Thyroid gland (tissue), 4 donors: ENCODE measurements at regions not wholly inside any gene's neighbourhood (a gene's known extent, or its start where the extent isn't known, plus 50 kb on each side); places are given as distances from the start of the nearest gene placed in this dataset.

Experiments
- DNase-seq, 2 donors: peaks; one replicate each; pipeline ENCODE4 v3.0.0-alpha.2; 2019
- H3K27ac ChIP-seq, 3 donors: fragments of 200-600 bp; sonication (generic); 1 replicate in 2 of 3; 2 replicates in 1 of 3; pipeline ENCODE4 v1.5.1; 2016 to 2019; ENCODE audit warnings: mild to moderate bottlenecking in 1 of 3, moderate library complexity in 1 of 3
- H3K27me3 ChIP-seq: fragments of 200-600 bp; sonication (generic); one replicate; pipeline ENCODE4 v1.5.1; 2019
- H3K36me3 ChIP-seq, 2 donors: fragments of 200-600 bp; sonication (generic); one replicate each; pipeline ENCODE4 v1.5.1; 2016 to 2019
- H3K4me1 ChIP-seq, 2 donors: fragments of 200-600 bp; sonication (generic); one replicate each; pipeline ENCODE4 v1.5.1; 2017 to 2019
- H3K4me3 ChIP-seq, 3 donors: fragments of 200-600 bp; sonication (generic); replicated peaks in 1 of 3; 1 replicate in 2 of 3; 2 replicates in 1 of 3; pipeline ENCODE4 v1.5.1; 2016; ENCODE audit warnings: mild to moderate bottlenecking in 1 of 3
- H3K9me3 ChIP-seq: fragments of 200-600 bp; sonication (generic); one replicate; pipeline ENCODE4 v1.5.1; 2017
- POLR2A ChIP-seq, 2 donors: fragments of 450-650 bp; IDR thresholded peaks; one replicate each; pipeline ENCODE4 v1.6.1; 2017; ENCODE audit warnings: antibody characterized with exemption in 2 of 2, mild to moderate bottlenecking in 2 of 2, moderate library complexity in 1 of 2
- WGBS, 2 donors: methylation state at CpG; one replicate each; pipeline ENCODE4 v1.1.5; 2017; 5-methylcytosine and 5-hydroxymethylcytosine counted together
- intact Hi-C: fragments of 100-400 bp; cut with DNase I; formaldehyde crosslinking; loops from one replicate; pipeline ENCODE4 v1.15.1; 2023
- TF ChIP-seq, protein P1 (sequence below), 6 experiments: fragments of 200-600 bp in 3 of 6; fragments of 450-650 bp in 3 of 6; sonication (generic) in 3 of 6; IDR thresholded peaks; one replicate each; pipeline ENCODE4 v1.5.1; 2016 to 2019; ENCODE audit warnings: antibody characterized with exemption in 6 of 6, mild to moderate bottlenecking in 2 of 6, inconsistent platforms in 1 of 6, moderate library complexity in 1 of 6

DNA sequence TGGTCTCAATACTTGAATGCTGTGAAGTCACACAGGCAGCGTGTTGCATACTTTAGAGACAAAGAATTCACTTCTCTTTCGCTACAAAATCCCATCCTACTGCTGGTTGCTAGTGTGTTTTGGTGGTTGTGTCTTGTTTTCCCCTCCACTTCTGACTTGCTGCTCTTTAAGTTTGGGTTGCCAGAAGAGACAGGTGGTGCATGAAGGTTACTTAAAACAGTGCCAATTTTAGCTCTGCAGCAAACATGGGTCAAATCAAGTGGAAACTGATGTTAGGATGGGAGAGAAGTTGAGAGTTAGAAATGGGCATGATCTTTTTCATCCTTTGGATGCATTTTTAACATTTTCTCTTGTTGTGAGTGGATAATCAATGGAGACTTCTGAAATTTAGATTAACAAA lies 136.2 kb upstream of the KCNH7 start:
- no peaks in the 10 kb centered on the region for H3K9me3 ChIP-seq
- intact Hi-C loops, result no loop called here
- no peak for TF ChIP-seq POLR2A (IDR thresholded peaks at IDR 0.05)
- TF ChIP-seq, protein P1, sequence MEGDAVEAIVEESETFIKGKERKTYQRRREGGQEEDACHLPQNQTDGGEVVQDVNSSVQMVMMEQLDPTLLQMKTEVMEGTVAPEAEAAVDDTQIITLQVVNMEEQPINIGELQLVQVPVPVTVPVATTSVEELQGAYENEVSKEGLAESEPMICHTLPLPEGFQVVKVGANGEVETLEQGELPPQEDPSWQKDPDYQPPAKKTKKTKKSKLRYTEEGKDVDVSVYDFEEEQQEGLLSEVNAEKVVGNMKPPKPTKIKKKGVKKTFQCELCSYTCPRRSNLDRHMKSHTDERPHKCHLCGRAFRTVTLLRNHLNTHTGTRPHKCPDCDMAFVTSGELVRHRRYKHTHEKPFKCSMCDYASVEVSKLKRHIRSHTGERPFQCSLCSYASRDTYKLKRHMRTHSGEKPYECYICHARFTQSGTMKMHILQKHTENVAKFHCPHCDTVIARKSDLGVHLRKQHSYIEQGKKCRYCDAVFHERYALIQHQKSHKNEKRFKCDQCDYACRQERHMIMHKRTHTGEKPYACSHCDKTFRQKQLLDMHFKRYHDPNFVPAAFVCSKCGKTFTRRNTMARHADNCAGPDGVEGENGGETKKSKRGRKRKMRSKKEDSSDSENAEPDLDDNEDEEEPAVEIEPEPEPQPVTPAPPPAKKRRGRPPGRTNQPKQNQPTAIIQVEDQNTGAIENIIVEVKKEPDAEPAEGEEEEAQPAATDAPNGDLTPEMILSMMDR (IDR thresholded peaks at IDR 0.05), result no peak

DNA sequence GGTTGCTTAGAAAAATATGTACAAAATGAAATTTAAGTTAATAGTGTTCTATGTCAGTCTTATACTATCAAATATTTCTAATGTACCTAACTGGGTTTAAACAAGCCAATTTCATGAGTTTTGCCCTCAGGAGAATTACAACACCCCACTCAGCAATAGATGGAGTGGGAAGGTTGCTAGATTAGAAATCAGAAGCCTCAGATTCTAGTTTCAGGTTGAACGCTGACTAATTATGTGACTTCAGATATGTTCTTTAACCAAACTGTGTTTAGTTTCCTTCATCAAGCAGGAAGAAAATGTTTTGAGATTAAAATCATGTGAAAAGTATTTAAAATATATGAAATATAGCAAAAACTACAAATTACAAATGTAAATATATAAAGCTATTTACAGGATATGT lies 133.8 kb upstream of the KCNH7 start:
- TF ChIP-seq, protein P1 (IDR thresholded peaks at IDR 0.05), result no peak
- no peak for TF ChIP-seq POLR2A (IDR thresholded peaks at IDR 0.05)
- intact Hi-C loops, result no loop called here
- H3K36me3 ChIP-seq, result no peaks in the 10 kb centered on the region
- no peaks in the 10 kb centered on the region for H3K9me3 ChIP-seq
- no peak overlapping the region for H3K4me3 ChIP-seq
- no peaks in the 10 kb centered on the region for H3K27me3 ChIP-seq
- DNase-seq, result no peak
- WGBS, 2 donors, result 89 to 96% methylated on average over 1 of the region's 1 CpG
- no peak overlapping the region for H3K27ac ChIP-seq
- H3K4me1 ChIP-seq, result no peaks in the 10 kb centered on the region

More for the DNA sequence above, 136.2 kb upstream of the KCNH7 start:
- 85 to 88% methylated on average over 2 of the region's 2 CpGs for WGBS, 2 donors
- H3K36me3 ChIP-seq, result no peaks in the 10 kb centered on the region
- H3K27me3 ChIP-seq, result no peaks in the 10 kb centered on the region
- no peaks in the 10 kb centered on the region for H3K4me1 ChIP-seq
- no peak overlapping the region for H3K27ac ChIP-seq
- no peak for DNase-seq
- no peak overlapping the region for H3K4me3 ChIP-seq

DNA sequence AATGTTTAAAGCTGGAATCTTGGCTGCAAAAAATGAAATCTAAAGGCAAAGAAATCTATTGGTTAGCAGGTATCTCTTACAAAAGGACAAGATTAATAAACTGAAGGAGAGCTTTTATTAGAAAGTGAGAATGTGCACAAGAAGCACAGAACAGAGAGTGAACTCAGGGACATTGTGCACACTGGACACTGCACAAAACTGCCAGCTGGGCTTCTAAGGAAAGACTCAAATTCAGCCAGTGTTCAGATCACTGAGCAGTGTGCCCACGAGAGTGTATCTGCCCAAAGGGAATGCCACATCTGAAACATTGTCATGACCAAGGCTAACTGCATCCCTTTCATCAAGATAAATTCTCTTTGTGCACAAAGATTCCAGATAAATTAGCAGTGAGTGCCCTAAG lies 129.7 kb upstream of the KCNH7 start:
- H3K27me3 ChIP-seq, result no peaks in the 10 kb centered on the region
- no peak for TF ChIP-seq POLR2A (IDR thresholded peaks at IDR 0.05)
- H3K4me3 ChIP-seq, result no peak overlapping the region
- intact Hi-C loops, result no loop called here
- 12 to 43% methylated on average over 1 of the region's 1 CpG for WGBS, 2 donors
- H3K36me3 ChIP-seq, result no peaks in the 10 kb centered on the region
- H3K9me3 ChIP-seq, result no peaks in the 10 kb centered on the region
- H3K27ac ChIP-seq, result no peak overlapping the region
- no peaks in the 10 kb centered on the region for H3K4me1 ChIP-seq
- DNase-seq, result no peak

DNA sequence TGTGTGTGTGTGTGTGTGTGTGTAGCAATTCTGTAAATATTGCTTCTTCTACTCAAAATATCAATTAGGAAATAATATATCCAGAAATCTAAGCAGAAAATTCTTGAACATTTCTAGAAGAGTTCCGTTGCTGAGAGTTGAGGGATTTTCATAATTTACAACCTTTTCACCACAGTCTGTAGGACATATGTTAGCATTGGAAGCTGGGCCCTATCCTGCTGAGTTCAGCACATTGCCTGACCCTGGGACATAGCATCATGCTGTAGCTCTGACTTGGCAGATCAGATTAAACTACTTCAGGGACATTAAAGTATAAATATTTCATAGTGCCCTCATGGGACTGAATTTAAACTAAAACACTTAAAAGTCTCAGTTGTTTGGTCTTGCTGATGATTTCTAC lies 129.2 kb upstream of the KCNH7 start:
- no peaks in the 10 kb centered on the region for H3K9me3 ChIP-seq
- TF ChIP-seq, protein P1 (IDR thresholded peaks at IDR 0.05), result no peak
- no peak for TF ChIP-seq POLR2A (IDR thresholded peaks at IDR 0.05)
- no peak overlapping the region for H3K27ac ChIP-seq

DNA sequence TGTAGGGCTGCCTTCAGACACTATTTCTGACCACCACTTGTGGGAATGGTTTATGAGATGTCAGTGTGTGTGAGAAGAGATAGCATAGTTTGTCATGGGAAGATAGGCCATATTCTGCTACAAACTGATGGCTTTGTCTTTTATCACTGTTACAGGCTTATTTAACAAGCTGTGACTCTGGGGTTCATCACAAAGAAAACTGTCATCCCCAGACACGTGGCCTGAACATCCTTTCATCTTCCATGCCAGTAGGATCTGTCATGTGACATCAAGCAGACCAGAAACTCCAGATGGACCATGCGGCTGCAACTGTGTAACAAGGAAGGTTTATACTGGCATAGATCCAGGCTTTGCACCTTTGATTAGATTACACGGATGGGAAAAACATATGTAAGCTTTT lies 128.6 kb upstream of the KCNH7 start:
- Histone ChIP-seq H3K4me1 (no peaks in the 10 kb centered on the region), H3K9me3 (no peaks in the 10 kb centered on the region), H3K36me3 (no peaks in the 10 kb centered on the region), H3K27ac (no peak overlapping the region), H3K4me3 (no peak overlapping the region), H3K27me3 (no peaks in the 10 kb centered on the region)
- intact Hi-C loops, result no loop called here
- DNase-seq, result no peak
- TF ChIP-seq, protein P1 (IDR thresholded peaks at IDR 0.05), result no peak
- no peak for TF ChIP-seq POLR2A (IDR thresholded peaks at IDR 0.05)
- 51 to 62% methylated on average over 3 of the region's 3 CpGs for WGBS, 2 donors

More for the DNA sequence above, 129.2 kb upstream of the KCNH7 start:
- DNase-seq, result no peak
- intact Hi-C loops, result no loop called here
- WGBS, 2 donors, result 67 to 73% methylated on average over 1 of the region's 1 CpG
- Histone ChIP-seq H3K4me3 (no peak overlapping the region), H3K36me3 (no peaks in the 10 kb centered on the region), H3K4me1 (no peaks in the 10 kb centered on the region), H3K27me3 (no peaks in the 10 kb centered on the region)

DNA sequence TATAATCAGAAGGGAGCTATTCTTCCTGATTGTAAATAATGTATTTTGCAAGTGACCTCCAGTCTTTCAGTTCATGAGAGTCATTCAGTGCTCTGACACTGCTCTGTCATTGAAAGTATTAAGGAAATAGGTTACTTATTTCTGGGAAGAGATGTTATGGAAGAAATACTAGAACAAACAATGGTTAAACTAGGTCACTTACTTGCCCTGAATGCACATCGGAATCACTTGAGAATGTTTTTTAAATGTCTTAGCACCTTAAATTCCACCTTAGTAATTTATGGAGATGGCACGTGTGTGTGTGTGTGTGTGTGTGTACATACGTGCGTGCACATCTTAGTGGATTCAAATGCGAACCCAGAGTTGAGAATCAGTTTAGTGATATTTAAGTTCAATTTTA lies 126.6 kb upstream of the KCNH7 start:
- H3K9me3 ChIP-seq, result no peaks in the 10 kb centered on the region
- TF ChIP-seq, protein P1 (IDR thresholded peaks at IDR 0.05), result no peak
- H3K27me3 ChIP-seq, result no peaks in the 10 kb centered on the region
- WGBS, 2 donors, result 78 to 82% methylated on average over 5 of the region's 5 CpGs
- no peak for DNase-seq
- no peaks in the 10 kb centered on the region for H3K4me1 ChIP-seq
- no peak overlapping the region for H3K4me3 ChIP-seq
- intact Hi-C loops, result no loop called here
- H3K36me3 ChIP-seq, result no peaks in the 10 kb centered on the region
- no peak overlapping the region for H3K27ac ChIP-seq
